WTC11 (cell line): ENCODE measurements at regions not wholly inside any gene's neighbourhood (a gene's known extent, or its start where the extent isn't known, plus 50 kb on each side); places are given as distances from the start of the nearest gene placed in this dataset.

Source experiments
- ATAC-seq: fragments of 200-7000 bp; cut with Tn5 transposase; 2 replicates; pipeline ENCODE4 v1.10.0; 2021; ENCODE audit warnings: mild to moderate bottlenecking, moderate library complexity
- CTCF ChIA-PET: fragments of 300-600 bp; sonication (Branson Sonifier 250); formaldehyde crosslinking; loops from one replicate; lab custom pipeline; 2021; ENCODE audit warnings: antibody characterized with exemption; lab: Charles Lee
- POLR2A ChIA-PET: fragments of 350-600 bp; sonication (Branson Sonifier 250); formaldehyde crosslinking; loops from one replicate; lab custom pipeline; 2021; ENCODE audit warnings: antibody characterized with exemption; lab: Charles Lee
- DNase-seq: peaks from one replicate; pipeline ENCODE4 v3.0.0; 2021; ENCODE audit warnings: low spot score
- H3K27ac Mint-ChIP-seq: 2 replicates; pipeline ENCODE4 v1.8.0; 2021; ENCODE audit warnings: mixed read lengths
- H3K27me3 Mint-ChIP-seq: 2 replicates; pipeline ENCODE4 v1.8.0; 2021; ENCODE audit warnings: low read depth, mild to moderate bottlenecking, moderate library complexity, mixed read lengths
- H3K36me3 Mint-ChIP-seq: 2 replicates; pipeline ENCODE4 v1.8.0; 2021; ENCODE audit warnings: mixed read lengths
- H3K4me1 Mint-ChIP-seq: 2 replicates; pipeline ENCODE4 v1.8.0; 2022; ENCODE audit warnings: mixed read lengths
- H3K4me3 Mint-ChIP-seq: 2 replicates; pipeline ENCODE4 v1.8.0; 2021; ENCODE audit warnings: mild to moderate bottlenecking, moderate library complexity, mixed read lengths
- H3K9me3 Mint-ChIP-seq: 2 replicates; pipeline ENCODE4 v1.8.0; 2021; ENCODE audit warnings: mixed read lengths
- AR ChIP-seq: fragments of 250-450 bp; sonication (Bioruptor Pico); IDR thresholded peaks from 2 replicates; pipeline ENCODE4 v1.9.0; 2021; ENCODE audit warnings: mild to moderate bottlenecking
- CBFB ChIP-seq: sonication (generic); formaldehyde crosslinking; IDR thresholded peaks from 2 replicates; pipeline ENCODE4 v1.8.1; 2022; ENCODE audit warnings: mild to moderate bottlenecking, low read depth, missing genetic modification reagents
- CREB1 ChIP-seq: sonication (generic); formaldehyde crosslinking; IDR thresholded peaks from 2 replicates; pipeline ENCODE4 v1.8.0; 2023; ENCODE audit warnings: mild to moderate bottlenecking, missing genetic modification reagents
- CREM ChIP-seq: sonication (generic); formaldehyde crosslinking; IDR thresholded peaks from 2 replicates; pipeline ENCODE4 v1.8.1; 2022; ENCODE audit warnings: mild to moderate bottlenecking, missing genetic modification reagents, moderate library complexity
- E2F5 ChIP-seq: sonication (generic); formaldehyde crosslinking; IDR thresholded peaks from 2 replicates; pipeline ENCODE4 v1.8.1; 2022; ENCODE audit warnings: mild to moderate bottlenecking, moderate library complexity, missing genetic modification reagents
- EMX1 ChIP-seq: fragments of 250-450 bp; sonication (Bioruptor Pico); IDR thresholded peaks from 2 replicates; pipeline ENCODE4 v1.8.0; 2021; ENCODE audit warnings: mild to moderate bottlenecking
- GTF2I ChIP-seq: fragments of 250-450 bp; sonication (Bioruptor Pico); conservative IDR thresholded peaks from 2 replicates; pipeline ENCODE4 v1.4.0; 2021; ENCODE audit warnings: mild to moderate bottlenecking
- KAT7 ChIP-seq: sonication (generic); formaldehyde crosslinking; IDR thresholded peaks from 2 replicates; pipeline ENCODE4 v1.8.1; 2023; ENCODE audit warnings: missing genetic modification reagents, mild to moderate bottlenecking, borderline replicate concordance
- NFYB ChIP-seq: sonication (generic); formaldehyde crosslinking; conservative IDR thresholded peaks from 2 replicates; pipeline ENCODE4 v1.8.0; 2022; ENCODE audit warnings: low read depth, missing genetic modification reagents
- NR3C1 ChIP-seq: sonication (generic); formaldehyde crosslinking; conservative IDR thresholded peaks from 2 replicates; pipeline ENCODE4 v1.8.1; 2023; ENCODE audit warnings: low read depth, mild to moderate bottlenecking, missing genetic modification reagents
- PRRX2 ChIP-seq: fragments of 250-450 bp; sonication (Bioruptor Pico); IDR thresholded peaks from 2 replicates; pipeline ENCODE4 v1.8.0; 2021; ENCODE audit warnings: mild to moderate bottlenecking
- ZBTB43 ChIP-seq: sonication (generic); formaldehyde crosslinking; IDR thresholded peaks from 2 replicates; pipeline ENCODE4 v1.8.1; 2023; ENCODE audit warnings: mild to moderate bottlenecking, missing genetic modification reagents
- ZNF138 ChIP-seq: sonication (generic); formaldehyde crosslinking; conservative IDR thresholded peaks from 2 replicates; pipeline ENCODE4 v1.8.1; 2022; ENCODE audit warnings: mild to moderate bottlenecking, moderate library complexity, missing genetic modification reagents
- ZNF232 ChIP-seq: sonication (generic); formaldehyde crosslinking; IDR thresholded peaks from 2 replicates; pipeline ENCODE4 v1.8.0; 2022; ENCODE audit warnings: mild to moderate bottlenecking, missing genetic modification reagents
- TF ChIP-seq, protein P1 (sequence below): sonication (generic); formaldehyde crosslinking; IDR thresholded peaks from 2 replicates; pipeline ENCODE4 v1.8.1; 2022; ENCODE audit warnings: low read depth, mild to moderate bottlenecking, moderate library complexity, missing genetic modification reagents, borderline replicate concordance
- TF ChIP-seq, protein P2 (sequence below): sonication (generic); formaldehyde crosslinking; IDR thresholded peaks from 2 replicates; pipeline ENCODE4 v1.8.0; 2022; ENCODE audit warnings: mild to moderate bottlenecking, missing genetic modification reagents
- TF ChIP-seq, protein P3 (sequence below): fragments of 250-450 bp; sonication (Bioruptor Pico); IDR thresholded peaks from 2 replicates; pipeline ENCODE4 v1.9.0; 2021; ENCODE audit warnings: mild to moderate bottlenecking, borderline replicate concordance
- TF ChIP-seq, protein P4 (sequence below): sonication (generic); formaldehyde crosslinking; IDR thresholded peaks from 2 replicates; pipeline ENCODE4 v1.8.0; 2022; ENCODE audit warnings: mild to moderate bottlenecking, missing genetic modification reagents

- DNase-seq: no peak
- no peaks in the 10 kb centered on the region for H3K36me3 Mint-ChIP-seq
- H3K27ac Mint-ChIP-seq: no peak overlapping the region
- TF ChIP-seq EMX1 (no peak), PRRX2 (CRISPR knock-in tag) (no peak), NR3C1 (no peak), AR (CRISPR knock-in tag) (no peak), GTF2I (CRISPR knock-in tag) (no peak), E2F5 (CRISPR knock-in tag) (no peak), ZBTB43 (CRISPR knock-in tag) (no peak), ZNF138 (CRISPR knock-in tag) (no peak), CREM (no peak), ZNF232 (CRISPR knock-in tag) (no peak), CBFB (CRISPR knock-in tag) (no peak), KAT7 (CRISPR knock-in tag) (no peak), NFYB (no peak), CREB1 (no peak)
- TF ChIP-seq, protein P1, sequence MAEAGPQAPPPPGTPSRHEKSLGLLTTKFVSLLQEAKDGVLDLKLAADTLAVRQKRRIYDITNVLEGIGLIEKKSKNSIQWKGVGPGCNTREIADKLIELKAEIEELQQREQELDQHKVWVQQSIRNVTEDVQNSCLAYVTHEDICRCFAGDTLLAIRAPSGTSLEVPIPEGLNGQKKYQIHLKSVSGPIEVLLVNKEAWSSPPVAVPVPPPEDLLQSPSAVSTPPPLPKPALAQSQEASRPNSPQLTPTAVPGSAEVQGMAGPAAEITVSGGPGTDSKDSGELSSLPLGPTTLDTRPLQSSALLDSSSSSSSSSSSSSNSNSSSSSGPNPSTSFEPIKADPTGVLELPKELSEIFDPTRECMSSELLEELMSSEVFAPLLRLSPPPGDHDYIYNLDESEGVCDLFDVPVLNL (CRISPR knock-in tag): no peak
- TF ChIP-seq, protein P2, sequence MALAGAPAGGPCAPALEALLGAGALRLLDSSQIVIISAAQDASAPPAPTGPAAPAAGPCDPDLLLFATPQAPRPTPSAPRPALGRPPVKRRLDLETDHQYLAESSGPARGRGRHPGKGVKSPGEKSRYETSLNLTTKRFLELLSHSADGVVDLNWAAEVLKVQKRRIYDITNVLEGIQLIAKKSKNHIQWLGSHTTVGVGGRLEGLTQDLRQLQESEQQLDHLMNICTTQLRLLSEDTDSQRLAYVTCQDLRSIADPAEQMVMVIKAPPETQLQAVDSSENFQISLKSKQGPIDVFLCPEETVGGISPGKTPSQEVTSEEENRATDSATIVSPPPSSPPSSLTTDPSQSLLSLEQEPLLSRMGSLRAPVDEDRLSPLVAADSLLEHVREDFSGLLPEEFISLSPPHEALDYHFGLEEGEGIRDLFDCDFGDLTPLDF (CRISPR knock-in tag): no peak
- TF ChIP-seq, protein P3, sequence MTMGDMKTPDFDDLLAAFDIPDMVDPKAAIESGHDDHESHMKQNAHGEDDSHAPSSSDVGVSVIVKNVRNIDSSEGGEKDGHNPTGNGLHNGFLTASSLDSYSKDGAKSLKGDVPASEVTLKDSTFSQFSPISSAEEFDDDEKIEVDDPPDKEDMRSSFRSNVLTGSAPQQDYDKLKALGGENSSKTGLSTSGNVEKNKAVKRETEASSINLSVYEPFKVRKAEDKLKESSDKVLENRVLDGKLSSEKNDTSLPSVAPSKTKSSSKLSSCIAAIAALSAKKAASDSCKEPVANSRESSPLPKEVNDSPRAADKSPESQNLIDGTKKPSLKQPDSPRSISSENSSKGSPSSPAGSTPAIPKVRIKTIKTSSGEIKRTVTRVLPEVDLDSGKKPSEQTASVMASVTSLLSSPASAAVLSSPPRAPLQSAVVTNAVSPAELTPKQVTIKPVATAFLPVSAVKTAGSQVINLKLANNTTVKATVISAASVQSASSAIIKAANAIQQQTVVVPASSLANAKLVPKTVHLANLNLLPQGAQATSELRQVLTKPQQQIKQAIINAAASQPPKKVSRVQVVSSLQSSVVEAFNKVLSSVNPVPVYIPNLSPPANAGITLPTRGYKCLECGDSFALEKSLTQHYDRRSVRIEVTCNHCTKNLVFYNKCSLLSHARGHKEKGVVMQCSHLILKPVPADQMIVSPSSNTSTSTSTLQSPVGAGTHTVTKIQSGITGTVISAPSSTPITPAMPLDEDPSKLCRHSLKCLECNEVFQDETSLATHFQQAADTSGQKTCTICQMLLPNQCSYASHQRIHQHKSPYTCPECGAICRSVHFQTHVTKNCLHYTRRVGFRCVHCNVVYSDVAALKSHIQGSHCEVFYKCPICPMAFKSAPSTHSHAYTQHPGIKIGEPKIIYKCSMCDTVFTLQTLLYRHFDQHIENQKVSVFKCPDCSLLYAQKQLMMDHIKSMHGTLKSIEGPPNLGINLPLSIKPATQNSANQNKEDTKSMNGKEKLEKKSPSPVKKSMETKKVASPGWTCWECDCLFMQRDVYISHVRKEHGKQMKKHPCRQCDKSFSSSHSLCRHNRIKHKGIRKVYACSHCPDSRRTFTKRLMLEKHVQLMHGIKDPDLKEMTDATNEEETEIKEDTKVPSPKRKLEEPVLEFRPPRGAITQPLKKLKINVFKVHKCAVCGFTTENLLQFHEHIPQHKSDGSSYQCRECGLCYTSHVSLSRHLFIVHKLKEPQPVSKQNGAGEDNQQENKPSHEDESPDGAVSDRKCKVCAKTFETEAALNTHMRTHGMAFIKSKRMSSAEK (CRISPR knock-in tag): no peak
- TF ChIP-seq, protein P4, sequence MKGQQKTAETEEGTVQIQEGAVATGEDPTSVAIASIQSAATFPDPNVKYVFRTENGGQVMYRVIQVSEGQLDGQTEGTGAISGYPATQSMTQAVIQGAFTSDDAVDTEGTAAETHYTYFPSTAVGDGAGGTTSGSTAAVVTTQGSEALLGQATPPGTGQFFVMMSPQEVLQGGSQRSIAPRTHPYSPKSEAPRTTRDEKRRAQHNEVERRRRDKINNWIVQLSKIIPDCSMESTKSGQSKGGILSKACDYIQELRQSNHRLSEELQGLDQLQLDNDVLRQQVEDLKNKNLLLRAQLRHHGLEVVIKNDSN (CRISPR knock-in tag): no peak
- H3K9me3 Mint-ChIP-seq: no peaks in the 10 kb centered on the region
- H3K4me1 Mint-ChIP-seq: peaks cover 44% of the 10 kb centered on the region
- ATAC-seq: no peak
- no peaks in the 10 kb centered on the region for H3K27me3 Mint-ChIP-seq
- H3K4me3 Mint-ChIP-seq: no peak overlapping the region
- POLR2A ChIA-PET: no interaction called here
- CTCF ChIA-PET: interaction anchor here (1.1 kb wide), 1 partner anchor 9 kb away, joined by 3 read pairs; no protein-coding TSS in a partner anchor
These were observed 129.9 kb upstream of the HAAO start for GRCh38 chr2:42922293-42922692.
